Right lobe of liver (tissue), 4 donors: ENCODE measurements at regions not wholly inside any gene's neighbourhood (a gene's known extent, or its start where the extent isn't known, plus 50 kb on each side); places are given as distances from the start of the nearest gene placed in this dataset.

ENCODE experiments used
- CTCF ChIP-seq, 4 donors: fragments of 200-600 bp in 3 of 4; fragments of 450-650 bp in 1 of 4; IDR thresholded peaks; one replicate each; pipeline versions ENCODE4 v1.5.1 to v1.8.0; 2016 to 2022; ENCODE audit warnings: antibody characterized with exemption in 4 of 4, mild to moderate bottlenecking in 2 of 4
- POLR2A ChIP-seq: fragments of 450-650 bp; IDR thresholded peaks from one replicate; pipeline ENCODE4 v1.6.1; 2017; ENCODE audit warnings: antibody characterized with exemption, mild to moderate bottlenecking
- donor health status: DM: no; HTN: no; CAD: no.
- donor health status: DM: no; HTN: no; CAD: no.
- donor health status: DM: no; HTN: yes; CAD: no.

GRCh38 chr15:47603026-47603425 lies 114.3 kb upstream of the SEMA6D start:
- no peak for TF ChIP-seq POLR2A
- no peak for TF ChIP-seq CTCF (IDR thresholded peaks at IDR 0.05)
